ENCODE measurements at regions not wholly inside any gene's neighbourhood (a gene's known extent, or its start where the extent isn't known, plus 50 kb on each side); places are given as distances from the start of the nearest gene placed in this dataset.

GRCh38 chr1:238345837-238346236 lies 455.1 kb upstream of the ZP4 start (continued):
- TF ChIP-seq, protein P1, sequence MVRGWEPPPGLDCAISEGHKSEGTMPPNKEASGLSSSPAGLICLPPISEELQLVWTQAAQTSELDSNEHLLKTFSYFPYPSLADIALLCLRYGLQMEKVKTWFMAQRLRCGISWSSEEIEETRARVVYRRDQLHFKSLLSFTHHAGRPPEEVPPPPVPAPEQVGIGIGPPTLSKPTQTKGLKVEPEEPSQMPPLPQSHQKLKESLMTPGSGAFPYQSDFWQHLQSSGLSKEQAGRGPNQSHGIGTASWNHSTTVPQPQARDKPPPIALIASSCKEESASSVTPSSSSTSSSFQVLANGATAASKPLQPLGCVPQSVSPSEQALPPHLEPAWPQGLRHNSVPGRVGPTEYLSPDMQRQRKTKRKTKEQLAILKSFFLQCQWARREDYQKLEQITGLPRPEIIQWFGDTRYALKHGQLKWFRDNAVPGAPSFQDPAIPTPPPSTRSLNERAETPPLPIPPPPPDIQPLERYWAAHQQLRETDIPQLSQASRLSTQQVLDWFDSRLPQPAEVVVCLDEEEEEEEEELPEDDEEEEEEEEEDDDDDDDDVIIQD (CRISPR knock-in tag; IDR thresholded peaks at IDR 0.05; ENCODE audit: low read depth): peak; percentile 87; the same call in 1 of the 2 replicates
- no peak for TF ChIP-seq ZNF546 (CRISPR knock-in tag; conservative IDR thresholded peaks at IDR 0.05)
- TF ChIP-seq FOXP4 (CRISPR knock-in tag; IDR thresholded peaks at IDR 0.05): no peak
- no peak for TF ChIP-seq DBP (CRISPR knock-in tag; IDR thresholded peaks at IDR 0.05; ENCODE audit: not compliant biosample characterization)
- TF ChIP-seq KDM6A (CRISPR knock-in tag; IDR thresholded peaks at IDR 0.05; ENCODE audit: low read depth): 0 out of 2 replicates have a peak, but pooled peaks have one; percentile 24
- no peak for TF ChIP-seq ZMYM3 (CRISPR knock-in tag; IDR thresholded peaks at IDR 0.05)
- TF ChIP-seq CREB3 (CRISPR knock-in tag; IDR thresholded peaks at IDR 0.05): no peak
- peak; percentile 71 for TF ChIP-seq PAXIP1 (CRISPR knock-in tag; conservative IDR thresholded peaks at IDR 0.05)
- TF ChIP-seq FOXK1 (CRISPR knock-in tag; IDR thresholded peaks at IDR 0.05; ENCODE audit: borderline replicate concordance, low read depth): no peak
- no peak for TF ChIP-seq SRF (IDR thresholded peaks at IDR 0.05; ENCODE audit: low read depth, low read length)
- TF ChIP-seq, protein P2, sequence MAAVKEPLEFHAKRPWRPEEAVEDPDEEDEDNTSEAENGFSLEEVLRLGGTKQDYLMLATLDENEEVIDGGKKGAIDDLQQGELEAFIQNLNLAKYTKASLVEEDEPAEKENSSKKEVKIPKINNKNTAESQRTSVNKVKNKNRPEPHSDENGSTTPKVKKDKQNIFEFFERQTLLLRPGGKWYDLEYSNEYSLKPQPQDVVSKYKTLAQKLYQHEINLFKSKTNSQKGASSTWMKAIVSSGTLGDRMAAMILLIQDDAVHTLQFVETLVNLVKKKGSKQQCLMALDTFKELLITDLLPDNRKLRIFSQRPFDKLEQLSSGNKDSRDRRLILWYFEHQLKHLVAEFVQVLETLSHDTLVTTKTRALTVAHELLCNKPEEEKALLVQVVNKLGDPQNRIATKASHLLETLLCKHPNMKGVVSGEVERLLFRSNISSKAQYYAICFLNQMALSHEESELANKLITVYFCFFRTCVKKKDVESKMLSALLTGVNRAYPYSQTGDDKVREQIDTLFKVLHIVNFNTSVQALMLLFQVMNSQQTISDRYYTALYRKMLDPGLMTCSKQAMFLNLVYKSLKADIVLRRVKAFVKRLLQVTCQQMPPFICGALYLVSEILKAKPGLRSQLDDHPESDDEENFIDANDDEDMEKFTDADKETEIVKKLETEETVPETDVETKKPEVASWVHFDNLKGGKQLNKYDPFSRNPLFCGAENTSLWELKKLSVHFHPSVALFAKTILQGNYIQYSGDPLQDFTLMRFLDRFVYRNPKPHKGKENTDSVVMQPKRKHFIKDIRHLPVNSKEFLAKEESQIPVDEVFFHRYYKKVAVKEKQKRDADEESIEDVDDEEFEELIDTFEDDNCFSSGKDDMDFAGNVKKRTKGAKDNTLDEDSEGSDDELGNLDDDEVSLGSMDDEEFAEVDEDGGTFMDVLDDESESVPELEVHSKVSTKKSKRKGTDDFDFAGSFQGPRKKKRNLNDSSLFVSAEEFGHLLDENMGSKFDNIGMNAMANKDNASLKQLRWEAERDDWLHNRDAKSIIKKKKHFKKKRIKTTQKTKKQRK (IDR thresholded peaks at IDR 0.05; ENCODE audit: low read length): no peak
- TF ChIP-seq HNF4A (CRISPR knock-in tag; IDR thresholded peaks at IDR 0.05): peak; percentile 57
- TF ChIP-seq, protein P3, sequence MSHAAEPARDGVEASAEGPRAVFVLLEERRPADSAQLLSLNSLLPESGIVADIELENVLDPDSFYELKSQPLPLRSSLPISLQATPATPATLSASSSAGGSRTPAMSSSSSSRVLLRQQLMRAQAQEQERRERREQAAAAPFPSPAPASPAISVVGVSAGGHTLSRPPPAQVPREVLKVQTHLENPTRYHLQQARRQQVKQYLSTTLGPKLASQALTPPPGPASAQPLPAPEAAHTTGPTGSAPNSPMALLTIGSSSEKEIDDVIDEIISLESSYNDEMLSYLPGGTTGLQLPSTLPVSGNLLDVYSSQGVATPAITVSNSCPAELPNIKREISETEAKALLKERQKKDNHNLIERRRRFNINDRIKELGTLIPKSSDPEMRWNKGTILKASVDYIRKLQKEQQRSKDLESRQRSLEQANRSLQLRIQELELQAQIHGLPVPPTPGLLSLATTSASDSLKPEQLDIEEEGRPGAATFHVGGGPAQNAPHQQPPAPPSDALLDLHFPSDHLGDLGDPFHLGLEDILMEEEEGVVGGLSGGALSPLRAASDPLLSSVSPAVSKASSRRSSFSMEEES (CRISPR knock-in tag; IDR thresholded peaks at IDR 0.05): no peak
- TF ChIP-seq PAF1 (CRISPR knock-in tag; IDR thresholded peaks at IDR 0.05): no peak
